Activated naive CD4-positive, alpha-beta T cell treated with anti-CD3 and anti-CD28 coated beads, Interleukin-2, amount 50 U/mL, for 72 hours (primary cell): ENCODE measurements at regions not wholly inside any gene's neighbourhood (a gene's known extent, or its start where the extent isn't known, plus 50 kb on each side); places are given as distances from the start of the nearest gene placed in this dataset.

Experiments used
- ATAC-seq, 2 donors: fragments of 150-1000 bp; cut with Tn5 transposase; 2 replicates each; pipeline ENCODE4 v1.10.0; 2021; ENCODE audit warnings: mild to moderate bottlenecking in 2 of 2, moderate library complexity in 2 of 2
- DNase-seq, 2 donors: peaks; one replicate each; pipeline ENCODE4 v3.0.0; 2021 to 2022; ENCODE audit warnings: low spot score in 2 of 2
- H3K27ac Mint-ChIP-seq, 2 donors: one replicate each; pipeline ENCODE4 v1.8.0; 2022; ENCODE audit warnings: mild to moderate bottlenecking in 2 of 2, mixed read lengths in 2 of 2
- H3K36me3 Mint-ChIP-seq, 2 donors: one replicate each; pipeline ENCODE4 v1.8.0; 2022; ENCODE audit warnings: mixed read lengths in 2 of 2
- H3K9me3 Mint-ChIP-seq, 2 donors: one replicate each; pipeline ENCODE4 v1.8.0; 2022; ENCODE audit warnings: mixed read lengths in 2 of 2

- DNase-seq (no peak), ATAC-seq (no peak)
- H3K36me3 Mint-ChIP-seq = peaks cover 0 to 4% of the 10 kb centered on the region in 2 donors
- H3K9me3 Mint-ChIP-seq = no peaks in the 10 kb centered on the region
- H3K27ac Mint-ChIP-seq = no peak overlapping the region
Observed at GRCh38 chr2:181384923-181385322, 72.3 kb upstream of the ITGA4 start.

GRCh38 chr2:181389524-181389923 lies 67.7 kb upstream of the ITGA4 start:
- DNase-seq (no peak), ATAC-seq (no peak)
- peaks cover 3 to 4% of the 10 kb centered on the region in 2 donors for H3K9me3 Mint-ChIP-seq
- H3K27ac Mint-ChIP-seq = no peak overlapping the region
- peaks cover 5 to 9% of the 10 kb centered on the region in 2 donors for H3K36me3 Mint-ChIP-seq

GRCh38 chr2:181393472-181393871 lies 63.7 kb upstream of the ITGA4 start:
- Mint-ChIP-seq H3K9me3 (peaks cover 8 to 11% of the 10 kb centered on the region in 2 donors), H3K27ac (peak overlapping the region; percentile 81 to 90), H3K36me3 (peaks cover 12 to 24% of the 10 kb centered on the region in 2 donors)
- ATAC-seq = peak; percentile 35 to 80
- no peak for DNase-seq

GRCh38 chr2:181394741-181395437 lies 62.3 kb upstream of the ITGA4 start:
- DNase-seq = no peak
- peak; percentile 51 to 54 for ATAC-seq
- H3K27ac Mint-ChIP-seq = peak overlapping the region in 1 of 2 donors; percentile 90
- H3K36me3 Mint-ChIP-seq = peaks cover 12 to 24% of the 10 kb centered on the region in 2 donors
- peaks cover 8 to 11% of the 10 kb centered on the region in 2 donors for H3K9me3 Mint-ChIP-seq

GRCh38 chr2:181395851-181396250 lies 61.3 kb upstream of the ITGA4 start:
- Mint-ChIP-seq H3K9me3 (peaks cover 8 to 11% of the 10 kb centered on the region in 2 donors), H3K36me3 (peaks cover 12 to 24% of the 10 kb centered on the region in 2 donors), H3K27ac (no peak overlapping the region)
- DNase-seq (no peak), ATAC-seq (no peak)

GRCh38 chr2:181396256-181397123 lies 60.7 kb upstream of the ITGA4 start:
- Mint-ChIP-seq H3K36me3 (peaks cover 12 to 24% of the 10 kb centered on the region in 2 donors), H3K27ac (peak overlapping the region in 1 of 2 donors; percentile 54), H3K9me3 (peaks cover 8 to 11% of the 10 kb centered on the region in 2 donors)
- DNase-seq (no peak), ATAC-seq (no peak)

- Mint-ChIP-seq H3K27ac (peak overlapping the region in 1 of 2 donors; percentile 54), H3K36me3 (peaks cover 12 to 20% of the 10 kb centered on the region in 2 donors), H3K9me3 (peaks cover 4 to 9% of the 10 kb centered on the region in 2 donors)
- DNase-seq (no peak), ATAC-seq (no peak)
Observed at GRCh38 chr2:181397331-181397730, 59.9 kb upstream of the ITGA4 start.

- Mint-ChIP-seq H3K9me3 (peaks cover 4 to 9% of the 10 kb centered on the region in 2 donors), H3K36me3 (peaks cover 12 to 20% of the 10 kb centered on the region in 2 donors), H3K27ac (no peak overlapping the region)
- no peak for ATAC-seq
- DNase-seq = no peak
Observed at GRCh38 chr2:181398000-181398399, 59.2 kb upstream of the ITGA4 start.

- Mint-ChIP-seq H3K27ac (no peak overlapping the region), H3K9me3 (peaks cover 4 to 9% of the 10 kb centered on the region in 2 donors), H3K36me3 (peaks cover 7 to 15% of the 10 kb centered on the region in 2 donors)
- DNase-seq (no peak), ATAC-seq (no peak)
Observed at GRCh38 chr2:181399027-181399426, 58.2 kb upstream of the ITGA4 start.

- no peak overlapping the region for H3K27ac Mint-ChIP-seq
- DNase-seq = no peak
- no peak for ATAC-seq
- peaks cover 8 to 15% of the 10 kb centered on the region in 2 donors for H3K36me3 Mint-ChIP-seq
- peaks cover 5 to 11% of the 10 kb centered on the region in 2 donors for H3K9me3 Mint-ChIP-seq
Observed at GRCh38 chr2:181404472-181404871, 52.7 kb upstream of the ITGA4 start.

GRCh38 chr2:181407171-181407570 lies 50.0 kb upstream of the ITGA4 start:
- Mint-ChIP-seq H3K9me3 (peaks cover 5 to 17% of the 10 kb centered on the region in 2 donors), H3K27ac (peak overlapping the region in 1 of 2 donors; percentile 72), H3K36me3 (peaks cover 9 to 15% of the 10 kb centered on the region in 2 donors)
- no peak for ATAC-seq
- no peak for DNase-seq
